ENCODE measurements at regions not wholly inside any gene's neighbourhood (a gene's known extent, or its start where the extent isn't known, plus 50 kb on each side); places are given as distances from the start of the nearest gene placed in this dataset.
"Not testable (repeated sequence)": the region's sequence is repeated elsewhere in the genome, so short reads cannot be mapped to it uniquely, and the experiment has no call there.

DNA sequence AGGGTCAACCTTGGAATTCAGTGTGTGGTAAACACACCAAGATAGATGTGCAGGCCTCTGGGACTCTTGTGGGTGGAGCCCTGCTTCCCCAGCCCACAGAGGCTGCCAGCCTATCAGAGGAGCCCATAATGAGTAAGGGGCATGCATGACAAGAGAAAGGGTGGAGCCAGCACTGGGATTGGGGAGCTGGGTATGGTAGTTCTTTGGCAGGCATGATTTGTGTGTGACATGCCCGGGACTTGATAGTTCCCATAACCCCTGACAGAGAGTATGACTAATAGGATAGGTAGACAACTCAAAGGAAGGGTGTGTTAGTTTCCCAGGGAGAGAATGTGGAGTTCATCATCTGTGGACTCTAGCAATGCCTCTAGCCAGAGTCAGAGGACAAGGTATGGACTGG is 143.0 kb downstream of the EMP1 start:
- no peak for DNase-seq

GRCh38 chr12:13339091-13339490 is 142.6 kb downstream of the EMP1 start:
- DNase-seq = no peak

- no peak for DNase-seq
Observed at GRCh38 chr12:13337791-13338190, 141.3 kb downstream of the EMP1 start.

GRCh38 chr12:13336216-13336615 is 139.7 kb downstream of the EMP1 start:
- no peak for DNase-seq

DNA sequence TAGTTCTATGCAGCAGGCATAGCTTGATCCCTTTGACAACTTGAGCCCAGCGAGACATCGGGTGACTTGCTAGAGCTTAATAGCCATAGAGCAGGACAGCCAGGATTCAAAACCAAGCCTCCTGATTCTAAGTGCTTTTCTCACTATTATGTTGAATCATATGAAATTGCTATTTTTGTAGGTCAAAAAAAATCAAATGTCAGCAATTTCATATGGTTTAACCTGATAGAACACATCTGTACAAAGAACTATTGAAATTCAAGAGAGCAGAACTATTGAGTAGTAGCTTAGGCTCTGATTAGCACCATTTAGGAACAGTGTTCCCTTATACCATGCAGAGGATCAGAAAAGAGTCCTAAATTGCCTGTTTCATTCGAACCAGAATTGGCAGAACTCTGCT is 132.0 kb downstream of the EMP1 start:
- no peak for DNase-seq

DNA sequence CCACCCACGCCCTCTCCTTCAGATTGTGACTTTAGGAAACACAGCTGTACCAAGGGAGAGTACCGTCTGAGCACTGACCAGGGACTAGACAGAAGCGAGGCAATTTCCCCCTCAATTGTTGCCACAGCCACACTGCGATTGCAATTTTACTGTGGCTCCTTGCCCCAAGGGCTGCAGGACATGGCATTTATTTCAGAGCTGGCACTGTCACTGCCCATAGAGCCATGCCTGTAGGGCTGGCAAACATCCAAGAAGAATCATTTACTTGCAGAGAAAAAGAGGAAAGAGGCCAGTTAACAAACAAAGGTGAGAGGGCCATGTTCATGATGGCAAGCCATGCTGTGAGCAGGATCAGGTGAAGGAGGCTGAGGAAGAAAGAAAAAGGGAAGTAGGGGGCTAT is 129.6 kb downstream of the EMP1 start:
- DNase-seq = no peak

- DNase-seq = not testable (repeated sequence)
Observed at GRCh38 chr12:13325037-13325436, 128.5 kb downstream of the EMP1 start.

DNA sequence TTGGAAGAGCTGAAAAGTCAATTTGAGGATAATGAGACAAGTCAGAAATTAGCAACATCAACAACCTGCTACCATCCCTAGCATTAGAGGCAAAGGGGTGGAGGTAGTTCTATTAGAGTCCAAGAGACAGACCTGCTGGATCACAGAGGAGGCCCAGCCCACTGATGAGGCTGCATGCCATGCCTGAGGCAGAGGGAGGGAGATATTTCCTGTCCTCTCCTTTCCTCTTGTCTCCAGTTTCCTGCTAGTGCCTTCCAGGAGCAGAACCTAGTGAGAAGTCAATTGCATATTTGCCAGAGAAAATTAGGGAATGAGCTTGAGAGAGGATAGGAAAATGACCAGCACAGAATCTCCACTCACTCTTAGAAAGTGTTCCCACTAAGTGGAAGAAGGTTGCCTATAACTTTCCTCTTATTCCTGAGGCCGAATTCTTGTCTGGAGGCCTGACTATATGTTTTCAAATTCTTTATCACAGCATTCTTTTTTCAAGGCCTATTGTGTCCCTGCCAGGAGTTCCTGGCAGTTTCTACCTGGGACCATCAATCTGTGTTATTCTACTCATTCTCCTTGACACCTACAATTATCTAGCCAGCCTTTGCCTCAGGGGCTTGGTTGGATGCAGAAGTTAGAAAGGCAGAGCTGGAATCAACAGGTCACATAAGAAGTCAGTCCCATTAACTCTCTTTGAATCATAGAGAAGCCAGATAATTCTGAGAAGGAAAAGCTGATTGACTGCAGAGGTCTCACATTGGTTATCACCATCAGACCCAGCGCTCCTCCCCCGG is 121.9 kb downstream of the EMP1 start:
- DNase-seq = no peak

DNA sequence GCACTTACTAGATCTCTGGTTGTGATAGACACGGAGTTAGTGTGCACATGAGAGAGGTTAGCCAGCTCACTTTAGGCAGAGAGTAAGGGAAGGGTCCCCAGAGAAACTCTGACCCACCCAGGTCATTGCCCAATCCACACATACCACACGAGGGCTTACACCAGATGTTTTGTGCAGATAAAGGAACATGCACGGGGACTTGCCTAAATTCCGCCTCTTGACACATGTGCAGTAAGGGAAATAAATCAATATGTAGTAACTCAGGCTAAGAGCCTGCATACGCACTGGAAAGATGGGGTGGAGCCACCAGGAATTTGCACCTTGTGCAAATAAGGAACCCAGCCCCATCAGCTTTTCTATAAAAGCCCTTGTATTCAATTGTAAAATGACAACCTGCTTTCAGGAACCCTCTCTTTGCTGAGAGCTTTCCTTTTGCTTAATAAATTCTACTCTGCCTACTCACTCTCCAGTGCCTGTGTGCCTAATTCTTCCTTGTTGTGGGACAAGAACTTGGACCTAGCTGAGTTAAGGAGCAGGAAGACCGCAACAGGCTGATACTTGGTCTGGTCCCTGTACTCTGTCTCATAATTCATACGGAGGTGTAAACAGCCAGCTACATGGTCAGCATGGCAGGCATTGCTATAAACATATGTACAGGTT is 120.2 kb downstream of the EMP1 start:
- DNase-seq = no peak

GRCh38 chr12:13313886-13314285 is 117.4 kb downstream of the EMP1 start:
- no peak for DNase-seq

GRCh38 chr12:13311551-13311950 is 115.0 kb downstream of the EMP1 start:
- DNase-seq = no peak

- DNase-seq = no peak
Observed at GRCh38 chr12:13307143-13307816, 110.8 kb downstream of the EMP1 start.

DNA sequence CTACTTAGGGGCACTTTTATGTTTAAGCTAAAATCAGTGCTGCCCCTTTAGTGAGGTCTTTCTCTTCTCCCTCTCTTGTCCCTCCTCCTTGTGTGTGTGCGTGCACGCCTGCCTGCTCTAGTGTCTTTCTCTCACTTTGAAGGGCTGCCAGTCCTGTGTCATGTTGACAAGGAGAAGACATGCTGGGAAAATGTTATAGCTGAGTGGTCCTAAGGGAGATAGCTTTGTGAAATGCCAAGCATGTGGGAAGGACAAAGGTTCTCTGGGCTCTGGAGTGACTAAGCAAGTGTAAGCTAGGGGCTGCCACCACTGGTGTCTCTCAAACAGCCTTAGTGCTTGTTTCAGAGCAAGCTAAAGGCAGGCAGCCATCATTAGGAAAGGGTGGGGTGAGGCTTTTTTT is 108.4 kb downstream of the EMP1 start:
- no peak for DNase-seq

DNA sequence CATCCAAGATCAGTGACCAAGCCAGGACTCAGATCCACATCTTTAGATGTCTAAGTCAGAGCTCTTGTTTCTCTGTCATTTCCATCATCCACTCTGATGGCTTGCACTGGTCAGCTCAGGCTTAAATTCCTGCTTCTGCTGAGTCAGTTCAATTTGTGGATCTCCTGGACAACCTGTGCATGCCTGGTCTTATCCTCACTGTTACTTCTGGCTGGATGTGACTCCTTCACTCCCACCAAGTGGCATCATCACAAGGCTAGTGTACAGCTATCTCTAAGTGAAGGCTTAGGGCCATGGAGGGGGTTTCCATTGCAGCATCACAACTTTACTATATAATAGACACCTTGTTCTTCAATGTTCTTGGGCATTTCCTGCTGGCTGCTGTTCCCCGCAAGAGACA is 102.9 kb downstream of the EMP1 start:
- DNase-seq = no peak

DNA sequence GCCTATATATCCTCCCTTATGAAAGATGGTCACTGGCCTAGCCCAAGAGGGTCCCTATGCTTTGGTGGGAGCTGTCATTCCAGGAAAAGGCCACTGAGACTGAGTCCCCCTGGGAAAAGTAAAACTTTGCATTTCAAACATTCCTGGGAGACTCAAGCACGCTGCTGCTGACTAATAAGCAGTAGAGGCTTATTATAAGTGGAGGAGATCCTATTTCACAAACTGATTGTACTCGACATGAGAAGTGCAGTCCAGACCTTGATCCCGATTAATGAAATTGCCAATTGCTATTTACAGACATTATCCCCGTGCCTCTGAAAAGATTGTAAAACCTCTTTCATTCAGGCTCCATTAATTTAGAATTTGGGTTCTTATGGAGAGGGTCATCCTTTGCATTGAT is 96.6 kb downstream of the EMP1 start:
- no peak for DNase-seq

- no peak for DNase-seq
Observed at GRCh38 chr12:13289653-13290289, 93.2 kb downstream of the EMP1 start.

DNA sequence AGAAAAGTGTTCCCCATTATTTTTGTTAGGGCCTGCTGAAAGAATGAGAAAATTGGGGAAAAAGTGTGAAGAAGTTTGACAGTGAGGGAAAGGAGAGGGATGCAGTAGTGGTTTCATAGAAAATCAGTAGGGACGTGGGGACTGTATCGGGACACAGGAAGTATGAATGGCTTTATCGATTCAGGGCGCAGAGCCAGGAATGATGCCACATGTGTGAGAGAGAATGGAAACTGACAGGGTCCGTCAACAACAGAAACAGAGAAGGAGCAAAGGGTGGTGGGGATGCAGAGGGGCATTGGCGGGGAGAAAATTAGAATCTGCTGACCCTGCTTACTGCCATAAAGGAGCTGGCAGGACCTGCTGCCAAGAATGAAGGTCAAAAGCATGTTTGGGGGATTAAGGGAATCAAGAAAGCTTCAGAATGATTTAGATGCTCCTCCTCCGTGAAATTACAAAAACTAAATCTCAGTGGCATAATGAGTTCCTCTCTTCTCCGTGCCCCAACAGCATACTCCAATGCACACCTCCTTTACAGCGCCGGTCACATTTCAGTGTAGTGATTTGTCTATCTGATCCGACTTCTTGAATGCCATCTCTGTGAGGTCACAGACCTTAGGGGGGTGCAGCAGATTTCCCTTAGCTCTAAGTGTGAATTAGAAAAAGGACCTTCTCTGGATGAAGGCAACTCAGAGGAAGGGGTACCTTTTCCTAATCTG is 92.6 kb downstream of the EMP1 start:
- DNase-seq = no peak

DNA sequence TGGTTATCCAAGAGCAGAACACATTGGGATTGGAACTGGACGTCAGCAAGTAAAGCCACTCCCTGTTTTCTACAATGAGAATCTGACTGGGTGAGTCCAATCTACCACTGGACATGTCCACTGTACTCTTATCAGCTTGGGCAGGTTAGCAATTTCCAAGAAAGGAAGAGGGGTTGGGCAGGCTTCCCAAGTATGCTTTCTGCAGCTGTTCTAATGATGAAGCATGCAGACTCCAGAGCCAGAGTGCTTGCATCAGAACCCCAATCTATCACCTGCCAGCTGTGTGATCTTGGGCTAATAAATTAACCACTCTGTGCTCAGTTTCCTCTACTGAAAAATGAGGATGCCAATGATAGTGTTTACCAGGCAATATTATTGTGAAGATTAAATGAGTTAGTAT is 92.0 kb downstream of the EMP1 start:
- DNase-seq = no peak

DNA sequence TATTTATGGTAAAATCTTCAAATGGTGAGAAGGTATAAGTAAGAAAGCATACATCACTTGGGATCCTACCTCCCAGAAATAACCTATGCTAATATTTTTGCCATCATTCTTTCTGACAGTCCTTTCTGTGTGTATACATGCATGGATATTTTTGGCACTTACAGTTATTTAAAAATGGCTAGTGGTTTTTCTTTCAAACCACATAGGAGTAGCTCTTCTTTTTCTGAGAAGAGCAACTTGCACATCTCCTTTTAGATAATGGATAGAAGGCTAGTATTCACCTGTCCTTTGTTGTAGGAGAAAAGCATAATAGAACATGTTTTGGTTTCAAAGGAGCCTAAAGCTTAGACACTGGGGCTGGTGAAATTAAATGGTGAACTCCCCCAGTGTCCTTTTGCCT is 87.3 kb downstream of the EMP1 start:
- DNase-seq = no peak

GRCh38 chr12:13282861-13283260 is 86.3 kb downstream of the EMP1 start:
- DNase-seq = no peak

- DNase-seq = peak; percentile 64 to 71
Observed at GRCh38 chr12:13278249-13278787, 81.8 kb downstream of the EMP1 start.

GRCh38 chr12:13277293-13277692 is 80.8 kb downstream of the EMP1 start:
- no peak for DNase-seq

All from activated CD4-positive, alpha-beta T cell treated with anti-CD3 and anti-CD28 coated beads, Interleukin-2, amount 50 U/mL, for 48 hours (primary cell).